IMR-90 (cell line): ENCODE measurements at regions not wholly inside any gene's neighbourhood (a gene's known extent, or its start where the extent isn't known, plus 50 kb on each side); places are given as distances from the start of the nearest gene placed in this dataset.

Experiments
- ATAC-seq: fragments of 200-7000 bp; cut with Tn5 transposase; 2 replicates; pipeline ENCODE4 v1.9.1; 2020; ENCODE audit warnings: low read depth, mild to moderate bottlenecking, moderate library complexity
- BruUV-seq: library from RNA; stranded (reverse); fragments of 400-500 nt; replicated peaks from 2 replicates; lab custom pipeline; 2021; lab: Mats Ljungman, UMichigan
- CTCF ChIA-PET: fragments of 300-600 bp; formaldehyde crosslinking; extraction: SDS; loops from one replicate; lab custom pipeline; 2021; ENCODE audit warnings: antibody characterized with exemption; lab: Yijun Ruan, JAX
- POLR2A ChIA-PET: fragments of 300-600 bp; sonication (Branson Sonifier 250); formaldehyde crosslinking; loops from one replicate; lab custom pipeline; 2022; ENCODE audit warnings: antibody characterized with exemption; ENCODE audit not compliant: unreplicated experiment; lab: Charles Lee
- DNase-seq: peaks from one replicate; pipeline ENCODE4 v3.0.0; 2013
- H2AFZ ChIP-seq: replicated peaks from 2 replicates; pipeline ENCODE3; 2013; ENCODE audit warnings: low read length, mild to moderate bottlenecking; ENCODE audit not compliant: poor library complexity
- H2AK5ac ChIP-seq: 2 replicates; pipeline ENCODE4 v1.6.1; 2013; ENCODE audit warnings: low read depth, low read length, inconsistent platforms
- H2AK9ac ChIP-seq: replicated peaks from 2 replicates; pipeline ENCODE3; 2013; ENCODE audit warnings: mild to moderate bottlenecking, low read depth, low read length, moderate library complexity; ENCODE audit not compliant: poor library complexity
- H2BK120ac ChIP-seq: 2 replicates; pipeline ENCODE4 v1.6.1; 2013; ENCODE audit warnings: low read depth, low read length, inconsistent platforms
- H2BK15ac ChIP-seq: 3 replicates; pipeline ENCODE4 v1.6.1; 2013; ENCODE audit warnings: low read depth, low read length, inconsistent platforms
- H2BK20ac ChIP-seq: 2 replicates; pipeline ENCODE4 v1.6.1; 2013; ENCODE audit warnings: low read depth, mild to moderate bottlenecking, inconsistent platforms, low read length, moderate library complexity
- H2BK5ac ChIP-seq: 2 replicates; pipeline ENCODE4 v1.6.1; 2013; ENCODE audit warnings: mild to moderate bottlenecking, low read depth, low read length, inconsistent platforms; ENCODE audit not compliant: poor library complexity, severe bottlenecking
- H3K14ac ChIP-seq: replicated peaks from 2 replicates; pipeline ENCODE4 v1.6.1; 2013; ENCODE audit warnings: low read depth, low read length, inconsistent platforms
- H3K18ac ChIP-seq: 2 replicates; pipeline ENCODE4 v1.6.1; 2013; ENCODE audit warnings: low read depth, low read length, control low read depth
- H3K23ac ChIP-seq: 2 replicates; pipeline ENCODE4 v1.6.1; 2013; ENCODE audit warnings: low read depth, low read length, inconsistent platforms
- H3K27ac ChIP-seq: 2 replicates; pipeline ENCODE4 v1.5.1; 2013; ENCODE audit warnings: mild to moderate bottlenecking, control low read depth, low read length; ENCODE audit not compliant: insufficient read depth
- H3K27me3 ChIP-seq: 2 replicates; pipeline ENCODE4 v1.6.1; 2013; ENCODE audit warnings: low read length; ENCODE audit not compliant: control insufficient read depth, insufficient read depth
- H3K36me3 ChIP-seq: 2 replicates; pipeline ENCODE4 v1.6.1; 2013; ENCODE audit warnings: low read length, mixed read lengths; ENCODE audit not compliant: control insufficient read depth, insufficient read depth
- H3K4ac ChIP-seq: 2 replicates; pipeline ENCODE4 v1.6.1; 2013; ENCODE audit warnings: low read depth, low read length, inconsistent platforms
- H3K4me1 ChIP-seq: 2 replicates; pipeline ENCODE4 v1.6.1; 2013; ENCODE audit warnings: low read length, mixed read lengths; ENCODE audit not compliant: control insufficient read depth, insufficient read depth
- H3K4me2 ChIP-seq: 2 replicates; pipeline ENCODE4 v1.6.1; 2013; ENCODE audit warnings: low read depth, mild to moderate bottlenecking, control low read depth, low read length, moderate library complexity
- H3K4me3 ChIP-seq: 2 replicates; pipeline ENCODE4 v1.5.1; 2013; ENCODE audit warnings: low read depth, mild to moderate bottlenecking, control low read depth, low read length, moderate library complexity; ENCODE audit not compliant: insufficient read depth
- H3K56ac ChIP-seq: 2 replicates; pipeline ENCODE4 v1.6.1; 2013; ENCODE audit warnings: low read length, inconsistent platforms; ENCODE audit not compliant: insufficient read depth; ENCODE audit errors: extremely low read depth
- H3K79me1 ChIP-seq, 2 experiments: 2 replicates each; pipeline ENCODE4 v1.6.1; 2013; ENCODE audit warnings: low read length in 2 of 2, inconsistent platforms in 1 of 2, low read depth in 1 of 2
- H3K9ac ChIP-seq: 2 replicates; pipeline ENCODE4 v1.6.1; 2013; ENCODE audit warnings: low read depth, low read length, control low read depth
- H3K9me1 ChIP-seq: 2 replicates; pipeline ENCODE4 v1.6.1; 2013; ENCODE audit warnings: low read length, inconsistent platforms; ENCODE audit not compliant: insufficient read depth
- H3K9me3 ChIP-seq: 2 replicates; pipeline ENCODE4 v1.6.1; 2013; ENCODE audit warnings: low read length; ENCODE audit not compliant: control insufficient read depth, insufficient read depth
- H4K20me1 ChIP-seq: 2 replicates; pipeline ENCODE4 v1.6.1; 2013; ENCODE audit warnings: low read length, inconsistent platforms; ENCODE audit not compliant: insufficient read depth
- H4K5ac ChIP-seq: 2 replicates; pipeline ENCODE4 v1.6.1; 2013; ENCODE audit warnings: mild to moderate bottlenecking, low read depth, low read length, control low read depth
- H4K8ac ChIP-seq, 2 experiments: 2 replicates each; pipeline ENCODE4 v1.6.1; 2013; ENCODE audit warnings: low read depth in 2 of 2, low read length in 2 of 2, control low read depth in 1 of 2, inconsistent platforms in 1 of 2
- H4K91ac ChIP-seq: 2 replicates; pipeline ENCODE4 v1.6.1; 2013; ENCODE audit warnings: low read depth, low read length, inconsistent platforms; ENCODE audit not compliant: insufficient read depth
- POLR2A ChIP-seq: IDR thresholded peaks from 2 replicates; pipeline ENCODE4 v1.6.1; 2012; ENCODE audit warnings: mild to moderate bottlenecking, low read depth, low read length
- WGBS, 2 experiments: methylation state at CpG; one replicate each; pipeline versions ENCODE4 v1.1.5 to v1.1.7; 2013; ENCODE audit warnings: missing lambda C conversion rate in 2 of 2; ENCODE audit not compliant: insufficient read length in 1 of 2; ENCODE audit errors: extremely low coverage in 2 of 2; 5-methylcytosine and 5-hydroxymethylcytosine counted together
- dilution Hi-C: fragments of 300-500 bp; cut with HindIII; formaldehyde crosslinking; loops from one replicate; pipeline ENCODE4 v1.14.3; 2018; ENCODE audit warnings: low sequenced_read_pairs; ENCODE audit not compliant: unreplicated experiment
- in situ Hi-C: fragments of 300-500 bp; cut with MboI; formaldehyde crosslinking; loops from 3 replicates; pipeline ENCODE4 v1.14.3; 2019; ENCODE audit warnings: low sequenced_read_pairs, inconsistent platforms, mixed read lengths
- intact Hi-C: fragments of 100-400 bp; cut with micrococcal nuclease; formaldehyde crosslinking; loops from 2 replicates; pipeline ENCODE4 v1.10.0; 2022

DNA sequence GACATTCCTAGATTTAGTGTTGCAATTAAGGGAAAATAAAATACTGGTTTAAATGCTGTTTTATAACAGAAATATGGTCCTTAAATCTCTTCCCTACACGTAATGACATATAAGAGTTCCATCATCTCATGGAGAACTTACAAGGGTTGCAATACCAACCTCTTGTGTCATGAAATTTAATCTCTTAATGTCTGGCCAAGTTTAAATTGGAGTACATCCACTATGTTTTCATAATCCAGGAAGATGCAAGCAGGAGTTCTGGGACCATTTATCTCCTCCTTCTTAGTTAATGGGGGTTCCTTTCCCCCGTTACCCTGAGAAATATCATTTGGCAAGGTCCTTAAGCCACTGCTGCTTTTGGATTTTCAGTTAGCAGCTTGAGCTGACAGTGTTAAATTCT lies 126.0 kb upstream of the ACVR2A start:
- CTCF ChIA-PET, result no interaction called here
- Histone ChIP-seq H2BK5ac (no peak overlapping the region), H2BK15ac (no peak overlapping the region), H2BK120ac (no peak overlapping the region), H2AFZ (no peak overlapping the region), H3K9ac (no peak overlapping the region), H3K4me2 (no peak overlapping the region), H4K91ac (no peak overlapping the region), H4K8ac (no peak overlapping the region), H2AK9ac (no peak overlapping the region), H3K4me1 (no peaks in the 10 kb centered on the region), H2AK5ac (no peak overlapping the region), H3K79me1 (no peaks in the 10 kb centered on the region), H3K23ac (no peak overlapping the region), H3K4me3 (no peak overlapping the region), H4K20me1 (no peaks in the 10 kb centered on the region), H3K27ac (no peak overlapping the region), H3K9me3 (peaks cover 2% of the 10 kb centered on the region; the same call in 1 of the 2 replicates), H3K27me3 (no peaks in the 10 kb centered on the region), H2BK20ac (no peak overlapping the region), H3K4ac (no peak overlapping the region), H3K56ac (no peak overlapping the region), H3K14ac (no peak overlapping the region), H3K9me1 (no peaks in the 10 kb centered on the region), H4K5ac (no peak overlapping the region), H3K18ac (no peak overlapping the region), H3K36me3 (no peaks in the 10 kb centered on the region)
- intact Hi-C loops, result loop anchor here (5.0 kb wide), 1 partner anchor 43 kb away; no protein-coding TSS in a partner anchor
- TF ChIP-seq POLR2A, result no peak
- POLR2A ChIA-PET, result no interaction called here
- ATAC-seq (no peak), DNase-seq (no peak)
- in situ Hi-C loops, result no loop called here
- dilution Hi-C loops, result no loop called here
- no TSS peak for BruUV-seq
- WGBS, 2 experiments, result no CpG with 5 or more reads among the region's 2 CpGs
